Left ventricle myocardium inferior (tissue), 1 donor: ENCODE measurements at regions not wholly inside any gene's neighbourhood (a gene's known extent, or its start where the extent isn't known, plus 50 kb on each side); places are given as distances from the start of the nearest gene placed in this dataset.

Experiments used
- DNase-seq: peaks from one replicate; pipeline ENCODE4 v3.0.0-alpha.2; 2020
- H3K27ac ChIP-seq: fragments of 200-600 bp; replicated peaks from 2 replicates; pipeline ENCODE4 v1.8.0; 2021
- H3K27me3 ChIP-seq: fragments of 200-600 bp; 2 replicates; pipeline ENCODE4 v1.8.0; 2021; ENCODE audit warnings: low read depth
- H3K36me3 ChIP-seq: fragments of 200-600 bp; 2 replicates; pipeline ENCODE4 v1.8.0; 2021
- H3K4me1 ChIP-seq: fragments of 200-600 bp; 2 replicates; pipeline ENCODE4 v1.8.0; 2021
- H3K4me3 ChIP-seq: fragments of 200-600 bp; 2 replicates; pipeline ENCODE4 v1.8.0; 2021; ENCODE audit warnings: mild to moderate bottlenecking, moderate library complexity
- H3K9me3 ChIP-seq: fragments of 200-600 bp; replicated peaks from 2 replicates; pipeline ENCODE4 v1.8.0; 2021
- intact Hi-C: fragments of 100-400 bp; cut with micrococcal nuclease; formaldehyde crosslinking; loops from one replicate; pipeline ENCODE4 v1.11.0; 2022
- TF ChIP-seq, protein P1 (sequence below): fragments of 200-600 bp; IDR thresholded peaks from 2 replicates; pipeline ENCODE4 v1.8.0; 2021; ENCODE audit warnings: antibody characterized with exemption, mild to moderate bottlenecking, borderline replicate concordance
- donor health status: DM: no; HTN: yes; CAD: no; lungs with severe emphysema.

DNA sequence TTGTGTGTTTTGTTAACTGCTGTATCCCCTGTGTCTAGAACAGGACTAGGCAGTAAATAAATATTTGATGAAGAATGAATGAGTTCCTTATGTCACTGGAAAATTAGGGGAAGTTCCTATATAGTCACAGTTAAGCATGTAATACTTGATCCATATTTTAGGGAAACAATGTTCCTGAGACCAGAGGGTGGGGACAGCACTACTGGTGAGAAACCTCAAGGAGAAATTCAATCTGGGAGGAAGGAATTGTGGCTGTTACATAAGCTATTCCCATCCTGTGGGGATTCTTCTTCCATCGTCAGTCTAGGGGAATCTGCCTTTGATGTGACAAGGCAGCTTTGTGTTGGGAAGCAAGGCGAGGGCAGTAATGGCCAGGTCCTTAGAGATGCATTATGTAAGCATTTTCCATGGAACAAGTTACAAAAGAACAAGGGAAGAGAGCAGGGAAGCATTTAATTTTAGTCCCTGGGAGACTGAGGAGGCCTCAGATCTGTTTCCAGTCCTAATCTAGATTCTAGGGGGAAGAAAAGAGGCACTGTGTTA, 219.3 kb upstream of the TTC14 start:
- no peak overlapping the region for H3K27ac ChIP-seq
- H3K4me3 ChIP-seq, result no peak overlapping the region
- TF ChIP-seq, protein P1, sequence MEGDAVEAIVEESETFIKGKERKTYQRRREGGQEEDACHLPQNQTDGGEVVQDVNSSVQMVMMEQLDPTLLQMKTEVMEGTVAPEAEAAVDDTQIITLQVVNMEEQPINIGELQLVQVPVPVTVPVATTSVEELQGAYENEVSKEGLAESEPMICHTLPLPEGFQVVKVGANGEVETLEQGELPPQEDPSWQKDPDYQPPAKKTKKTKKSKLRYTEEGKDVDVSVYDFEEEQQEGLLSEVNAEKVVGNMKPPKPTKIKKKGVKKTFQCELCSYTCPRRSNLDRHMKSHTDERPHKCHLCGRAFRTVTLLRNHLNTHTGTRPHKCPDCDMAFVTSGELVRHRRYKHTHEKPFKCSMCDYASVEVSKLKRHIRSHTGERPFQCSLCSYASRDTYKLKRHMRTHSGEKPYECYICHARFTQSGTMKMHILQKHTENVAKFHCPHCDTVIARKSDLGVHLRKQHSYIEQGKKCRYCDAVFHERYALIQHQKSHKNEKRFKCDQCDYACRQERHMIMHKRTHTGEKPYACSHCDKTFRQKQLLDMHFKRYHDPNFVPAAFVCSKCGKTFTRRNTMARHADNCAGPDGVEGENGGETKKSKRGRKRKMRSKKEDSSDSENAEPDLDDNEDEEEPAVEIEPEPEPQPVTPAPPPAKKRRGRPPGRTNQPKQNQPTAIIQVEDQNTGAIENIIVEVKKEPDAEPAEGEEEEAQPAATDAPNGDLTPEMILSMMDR, result no peak
- intact Hi-C loops, result no loop called here
- H3K27me3 ChIP-seq, result no peaks in the 10 kb centered on the region
- no peaks in the 10 kb centered on the region for H3K9me3 ChIP-seq
- H3K36me3 ChIP-seq, result no peaks in the 10 kb centered on the region
- no peak for DNase-seq
- no peaks in the 10 kb centered on the region for H3K4me1 ChIP-seq

DNA sequence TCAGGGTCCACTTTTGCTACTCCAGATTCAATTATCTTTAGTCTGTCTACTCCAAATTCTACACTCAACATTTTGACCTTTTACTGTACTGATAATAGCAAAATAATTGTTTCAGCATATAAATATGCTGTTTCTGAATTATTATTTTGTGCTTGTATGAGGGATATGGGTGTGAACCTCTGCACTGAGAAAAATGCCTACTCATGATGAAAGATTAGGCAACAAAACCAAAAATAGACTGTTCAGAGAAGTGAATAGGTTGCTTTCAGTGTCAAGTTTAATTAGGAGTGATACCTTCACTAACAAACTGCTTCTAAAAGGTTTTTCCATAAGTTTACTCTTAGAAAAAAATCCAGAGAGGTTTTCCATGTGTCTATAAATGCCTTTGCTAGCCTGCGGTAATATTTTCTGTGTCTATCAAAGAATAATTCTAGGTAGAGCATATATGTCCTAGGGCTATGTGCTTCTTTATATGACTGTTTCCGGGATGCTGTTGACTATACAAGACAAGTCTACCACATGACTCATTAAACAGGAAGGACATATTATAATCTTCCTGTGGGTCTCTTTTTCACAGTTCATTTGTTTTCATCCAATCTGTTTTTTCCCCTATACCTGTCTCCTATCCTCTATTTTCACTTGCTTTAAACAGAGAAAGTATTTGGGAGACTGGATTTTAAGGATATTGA, 218.5 kb upstream of the TTC14 start:
- DNase-seq, result no peak
- no peak overlapping the region for H3K4me3 ChIP-seq
- H3K36me3 ChIP-seq, result no peaks in the 10 kb centered on the region
- TF ChIP-seq, protein P1, result no peak
- intact Hi-C loops, result no loop called here
- H3K4me1 ChIP-seq, result no peaks in the 10 kb centered on the region
- no peak overlapping the region for H3K27ac ChIP-seq
- H3K9me3 ChIP-seq, result no peaks in the 10 kb centered on the region
- H3K27me3 ChIP-seq, result no peaks in the 10 kb centered on the region

DNA sequence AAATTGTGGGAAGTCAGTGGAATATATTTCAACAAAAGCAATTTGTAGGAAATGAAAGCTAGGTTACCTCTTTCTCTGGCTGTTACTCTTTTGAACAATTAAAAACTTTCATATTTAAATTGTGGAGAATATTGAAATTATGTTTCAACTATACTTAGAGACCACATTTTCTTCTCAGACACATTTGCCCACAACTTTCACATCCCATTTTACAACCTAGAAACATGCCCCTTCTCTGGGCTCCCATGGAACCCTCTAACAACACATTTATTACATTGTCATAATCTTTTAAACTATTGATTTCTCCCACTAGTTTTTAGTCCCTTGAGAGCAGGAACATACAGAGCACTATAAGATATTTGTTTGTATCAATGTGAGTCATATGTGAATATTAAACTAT, 211.7 kb upstream of the TTC14 start:
- no peaks in the 10 kb centered on the region for H3K36me3 ChIP-seq
- intact Hi-C loops, result no loop called here
- no peak overlapping the region for H3K27ac ChIP-seq
- no peaks in the 10 kb centered on the region for H3K4me1 ChIP-seq
- no peak overlapping the region for H3K4me3 ChIP-seq
- DNase-seq, result no peak
- H3K9me3 ChIP-seq, result no peaks in the 10 kb centered on the region
- TF ChIP-seq, protein P1, result no peak
- H3K27me3 ChIP-seq, result no peaks in the 10 kb centered on the region

DNA sequence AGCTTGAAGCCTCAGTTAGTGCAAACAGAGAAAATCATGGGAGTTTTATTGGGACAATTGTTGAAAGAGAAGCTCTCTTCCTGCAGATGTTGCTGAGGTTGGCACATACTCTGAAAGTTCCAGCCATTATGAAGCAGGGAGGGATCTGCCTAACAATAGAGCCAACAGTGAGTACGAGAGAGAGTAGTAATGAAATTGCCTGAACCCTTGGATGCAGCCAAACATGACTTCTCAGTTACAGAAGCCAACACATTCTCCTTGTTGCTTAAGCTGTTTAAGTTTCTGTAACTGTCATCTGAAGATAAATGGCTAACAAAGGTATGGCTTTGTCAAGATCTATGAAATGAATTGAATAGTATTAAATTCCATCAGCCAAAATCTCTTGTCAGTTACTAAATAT, 211.0 kb upstream of the TTC14 start:
- intact Hi-C loops, result no loop called here
- H3K27ac ChIP-seq, result no peak overlapping the region

DNA sequence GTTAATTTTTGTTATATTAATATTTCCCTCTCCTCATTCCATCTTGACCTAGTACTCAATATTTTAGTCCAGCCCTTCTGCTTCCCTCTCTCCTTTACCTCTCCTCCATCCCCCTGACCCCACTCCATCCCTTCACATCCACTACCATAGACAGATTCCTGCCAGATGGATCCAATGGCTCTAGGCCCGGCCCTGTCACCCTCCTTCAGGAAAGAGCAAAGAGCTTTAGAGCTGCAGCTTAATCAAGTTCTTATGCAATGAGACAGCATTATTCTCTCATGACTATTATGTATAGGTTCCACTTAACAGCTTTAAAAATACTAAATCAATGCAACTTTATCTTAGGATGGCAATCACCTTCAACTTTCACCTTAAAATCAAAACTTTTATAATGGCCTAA, 200.7 kb upstream of the TTC14 start:
- Histone ChIP-seq H3K27ac (no peak overlapping the region), H3K4me1 (no peaks in the 10 kb centered on the region), H3K4me3 (no peak overlapping the region), H3K9me3 (no peaks in the 10 kb centered on the region), H3K36me3 (no peaks in the 10 kb centered on the region), H3K27me3 (no peaks in the 10 kb centered on the region)
- TF ChIP-seq, protein P1, result no peak
- DNase-seq, result no peak
- intact Hi-C loops, result no loop called here

More for the DNA sequence above, 211.0 kb upstream of the TTC14 start:
- Histone ChIP-seq H3K4me3 (no peak overlapping the region), H3K27me3 (no peaks in the 10 kb centered on the region), H3K4me1 (no peaks in the 10 kb centered on the region), H3K9me3 (no peaks in the 10 kb centered on the region), H3K36me3 (no peaks in the 10 kb centered on the region)
- TF ChIP-seq, protein P1, result no peak
- DNase-seq, result no peak
